DMS 273 (cell line): ENCODE measurements at regions not wholly inside any gene's neighbourhood (a gene's known extent, or its start where the extent isn't known, plus 50 kb on each side); places are given as distances from the start of the nearest gene placed in this dataset.

Experiments
- DNase-seq: peaks from one replicate; lab custom pipeline; 2025; ENCODE audit not compliant: unreplicated experiment; lab: John Stamatoyannopoulos, UW

GRCh38 chr3:102599819-102600576 lies 165.2 kb downstream of the ZPLD1 start:
- no peak for DNase-seq

GRCh38 chr3:102605153-102605552 lies 170.3 kb downstream of the ZPLD1 start:
- no peak for DNase-seq

GRCh38 chr3:102608875-102609274 lies 174.1 kb downstream of the ZPLD1 start:
- DNase-seq, result no peak

- DNase-seq, result no peak
Observed at GRCh38 chr3:102614021-102614569, 179.3 kb downstream of the ZPLD1 start.

- DNase-seq, result no peak
Observed at GRCh38 chr3:102614585-102614984, 179.8 kb downstream of the ZPLD1 start.

- no peak for DNase-seq
Observed at GRCh38 chr3:102617381-102617780, 182.6 kb downstream of the ZPLD1 start.

- DNase-seq, result no peak
Observed at GRCh38 chr3:102619361-102619760, 184.5 kb downstream of the ZPLD1 start.

- DNase-seq, result no peak
Observed at GRCh38 chr3:102629943-102630342, 195.1 kb downstream of the ZPLD1 start.

- no peak for DNase-seq
Observed at GRCh38 chr3:102630531-102630930, 195.7 kb downstream of the ZPLD1 start.

- no peak for DNase-seq
Observed at GRCh38 chr3:102643546-102643945, 208.7 kb downstream of the ZPLD1 start.

GRCh38 chr3:102646557-102646956 lies 211.7 kb downstream of the ZPLD1 start:
- DNase-seq, result no peak

- DNase-seq, result no peak
Observed at GRCh38 chr3:102660653-102661052, 225.8 kb downstream of the ZPLD1 start.

GRCh38 chr3:102661707-102662497 lies 227.1 kb downstream of the ZPLD1 start:
- DNase-seq, result no peak

GRCh38 chr3:102662498-102662772 lies 227.6 kb downstream of the ZPLD1 start:
- no peak for DNase-seq

GRCh38 chr3:102664126-102664525 lies 229.3 kb downstream of the ZPLD1 start:
- no peak for DNase-seq

- DNase-seq, result no peak
Observed at GRCh38 chr3:102665183-102665582, 230.4 kb downstream of the ZPLD1 start.

- DNase-seq, result no peak
Observed at GRCh38 chr3:102668247-102668646, 233.4 kb downstream of the ZPLD1 start.

GRCh38 chr3:102670986-102671385 lies 236.2 kb downstream of the ZPLD1 start:
- DNase-seq, result no peak

GRCh38 chr3:102672305-102672704 lies 237.5 kb downstream of the ZPLD1 start:
- no peak for DNase-seq

GRCh38 chr3:102673271-102674115 lies 238.7 kb downstream of the ZPLD1 start:
- DNase-seq, result peak; percentile 82

- DNase-seq, result no peak
Observed at GRCh38 chr3:102674284-102674683, 239.5 kb downstream of the ZPLD1 start.
